ENCODE measurements at regions not wholly inside any gene's neighbourhood (a gene's known extent, or its start where the extent isn't known, plus 50 kb on each side); places are given as distances from the start of the nearest gene placed in this dataset.
"Not testable (repeated sequence)": the region's sequence is repeated elsewhere in the genome, so short reads cannot be mapped to it uniquely, and the experiment has no call there.

DNA sequence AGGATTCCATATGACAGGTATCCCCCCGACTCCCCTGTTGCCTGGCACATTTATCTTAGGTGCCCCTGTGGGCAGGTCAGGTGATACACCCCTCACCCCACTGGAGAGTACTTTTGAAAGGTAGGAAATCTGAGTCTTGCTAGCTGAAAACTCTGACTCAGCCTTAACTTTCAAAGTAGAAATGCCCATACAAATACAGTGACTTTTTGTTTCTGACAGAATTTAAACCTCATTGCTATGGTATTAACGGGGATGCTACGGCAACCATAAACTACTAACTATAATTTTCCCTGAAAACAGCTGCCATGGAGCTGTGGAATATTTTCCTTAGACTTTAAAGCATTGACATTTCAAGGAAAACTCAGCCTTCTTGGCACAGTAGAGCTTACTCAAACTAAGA, 536.0 kb downstream of the RFPL4B start:
- H3K27ac ChIP-seq: no peak overlapping the region
- TF ChIP-seq, protein P1, sequence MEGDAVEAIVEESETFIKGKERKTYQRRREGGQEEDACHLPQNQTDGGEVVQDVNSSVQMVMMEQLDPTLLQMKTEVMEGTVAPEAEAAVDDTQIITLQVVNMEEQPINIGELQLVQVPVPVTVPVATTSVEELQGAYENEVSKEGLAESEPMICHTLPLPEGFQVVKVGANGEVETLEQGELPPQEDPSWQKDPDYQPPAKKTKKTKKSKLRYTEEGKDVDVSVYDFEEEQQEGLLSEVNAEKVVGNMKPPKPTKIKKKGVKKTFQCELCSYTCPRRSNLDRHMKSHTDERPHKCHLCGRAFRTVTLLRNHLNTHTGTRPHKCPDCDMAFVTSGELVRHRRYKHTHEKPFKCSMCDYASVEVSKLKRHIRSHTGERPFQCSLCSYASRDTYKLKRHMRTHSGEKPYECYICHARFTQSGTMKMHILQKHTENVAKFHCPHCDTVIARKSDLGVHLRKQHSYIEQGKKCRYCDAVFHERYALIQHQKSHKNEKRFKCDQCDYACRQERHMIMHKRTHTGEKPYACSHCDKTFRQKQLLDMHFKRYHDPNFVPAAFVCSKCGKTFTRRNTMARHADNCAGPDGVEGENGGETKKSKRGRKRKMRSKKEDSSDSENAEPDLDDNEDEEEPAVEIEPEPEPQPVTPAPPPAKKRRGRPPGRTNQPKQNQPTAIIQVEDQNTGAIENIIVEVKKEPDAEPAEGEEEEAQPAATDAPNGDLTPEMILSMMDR (IDR thresholded peaks at IDR 0.05; ENCODE audit: low read depth, low read length): no peak

DNA sequence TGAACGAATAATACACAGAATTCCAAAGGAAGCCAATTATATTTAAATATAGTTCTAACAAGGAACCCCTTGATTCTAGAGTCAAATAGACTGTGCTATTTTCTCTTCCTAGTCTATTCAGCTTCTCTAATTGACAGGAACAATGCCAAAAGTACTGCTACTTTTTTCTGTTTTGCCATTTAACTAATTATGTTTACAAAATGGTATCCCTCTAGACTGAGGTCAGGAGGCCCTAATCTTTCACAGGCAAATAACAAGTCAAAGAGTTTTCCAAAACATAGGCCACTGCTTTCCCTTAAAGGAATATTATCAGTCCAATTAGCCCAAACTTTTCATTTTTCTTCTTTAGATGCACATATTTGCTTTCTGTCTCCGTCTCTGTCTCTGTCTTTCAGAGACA, 539.3 kb downstream of the RFPL4B start:
- TF ChIP-seq, protein P1 (IDR thresholded peaks at IDR 0.05; ENCODE audit: low read depth, low read length): no peak
- Histone ChIP-seq H3K27me3 (ENCODE audit: insufficient read depth, low read depth, severe bottlenecking) (no peaks in the 10 kb centered on the region), H3K9me3 (ENCODE audit: severe bottlenecking) (no peaks in the 10 kb centered on the region), H3K27ac (no peak overlapping the region), H3K36me3 (no peaks in the 10 kb centered on the region), H3K4me3 (ENCODE audit: low read depth, low read length) (no peak overlapping the region)
- DNase-seq: no peak

More for the DNA sequence above, 536.0 kb downstream of the RFPL4B start:
- Histone ChIP-seq H3K9me3 (ENCODE audit: severe bottlenecking) (no peaks in the 10 kb centered on the region), H3K4me3 (ENCODE audit: low read depth, low read length) (no peak overlapping the region), H3K36me3 (no peaks in the 10 kb centered on the region), H3K27me3 (ENCODE audit: insufficient read depth, low read depth, severe bottlenecking) (no peaks in the 10 kb centered on the region)
- DNase-seq: no peak

GRCh38 chr6:112887424-112887823, 540.3 kb downstream of the RFPL4B start:
- DNase-seq; H3K27me3 ChIP-seq (ENCODE audit: insufficient read depth, low read depth, severe bottlenecking); H3K36me3 ChIP-seq; H3K9me3 ChIP-seq (ENCODE audit: severe bottlenecking); H3K27ac ChIP-seq; H3K4me3 ChIP-seq (ENCODE audit: low read depth, low read length): not testable (repeated sequence)

DNA sequence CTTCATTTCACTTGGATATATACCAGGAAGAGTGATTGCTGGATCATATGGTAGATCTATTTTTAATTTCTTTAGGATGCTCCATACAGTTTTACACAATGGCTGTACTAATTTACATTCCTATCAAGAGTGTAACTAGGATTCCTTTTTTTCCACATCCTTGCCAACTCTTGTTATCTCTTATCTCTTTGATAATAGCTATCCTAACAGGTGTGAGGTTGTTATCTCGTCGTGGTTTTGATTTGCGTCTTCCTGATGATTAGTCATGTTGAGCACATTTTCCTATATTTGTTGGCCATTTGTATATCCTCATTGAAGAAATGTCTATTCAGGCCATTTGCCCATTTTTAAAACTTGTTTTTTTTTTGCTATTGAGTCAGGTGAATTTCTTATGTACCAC, 552.4 kb downstream of the RFPL4B start:
- no peak overlapping the region for H3K27ac ChIP-seq
- no peak for DNase-seq
- H3K9me3 ChIP-seq (ENCODE audit: severe bottlenecking): no peaks in the 10 kb centered on the region

GRCh38 chr6:112903361-112903760, 556.2 kb downstream of the RFPL4B start:
- DNase-seq: no peak
- no peak overlapping the region for H3K4me3 ChIP-seq (ENCODE audit: low read depth, low read length)
- H3K9me3 ChIP-seq (ENCODE audit: severe bottlenecking): no peaks in the 10 kb centered on the region
- H3K27me3 ChIP-seq (ENCODE audit: insufficient read depth, low read depth, severe bottlenecking): no peaks in the 10 kb centered on the region
- H3K36me3 ChIP-seq: no peaks in the 10 kb centered on the region
- H3K27ac ChIP-seq: no peak overlapping the region
- TF ChIP-seq, protein P1 (IDR thresholded peaks at IDR 0.05; ENCODE audit: low read depth, low read length): no peak

More for the DNA sequence above, 552.4 kb downstream of the RFPL4B start:
- no peak overlapping the region for H3K4me3 ChIP-seq (ENCODE audit: low read depth, low read length)
- H3K36me3 ChIP-seq: no peaks in the 10 kb centered on the region
- H3K27me3 ChIP-seq (ENCODE audit: insufficient read depth, low read depth, severe bottlenecking): no peaks in the 10 kb centered on the region
- TF ChIP-seq, protein P1 (IDR thresholded peaks at IDR 0.05; ENCODE audit: low read depth, low read length): no peak

DNA sequence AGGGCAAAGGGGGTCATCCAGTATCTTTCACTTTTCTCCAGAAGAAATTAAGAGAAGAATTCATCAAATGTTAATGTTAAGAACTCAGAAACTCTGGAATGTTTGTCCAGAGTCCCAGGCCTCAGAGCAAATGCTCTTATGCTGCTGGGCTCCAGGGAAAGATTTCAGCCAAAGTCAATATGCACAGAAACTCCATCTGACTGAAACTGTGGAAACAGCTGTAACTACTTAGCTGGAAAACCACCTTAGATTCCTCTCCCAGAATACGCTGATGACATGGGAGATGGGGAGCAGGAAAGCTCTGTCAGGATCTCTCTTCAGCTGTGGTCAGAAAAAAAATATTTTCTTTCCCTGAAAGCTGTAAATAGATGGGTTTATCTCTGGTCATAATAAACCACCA, 559.6 kb downstream of the RFPL4B start:
- no peak for DNase-seq
- Histone ChIP-seq H3K36me3 (no peaks in the 10 kb centered on the region), H3K27me3 (ENCODE audit: insufficient read depth, low read depth, severe bottlenecking) (no peaks in the 10 kb centered on the region), H3K4me3 (ENCODE audit: low read depth, low read length) (no peak overlapping the region), H3K27ac (no peak overlapping the region), H3K9me3 (ENCODE audit: severe bottlenecking) (no peaks in the 10 kb centered on the region)
- TF ChIP-seq, protein P1 (IDR thresholded peaks at IDR 0.05; ENCODE audit: low read depth, low read length): no peak

All from WERI-Rb-1 (cell line).